Lung (tissue), 11 donors: ENCODE measurements at regions not wholly inside any gene's neighbourhood (a gene's known extent, or its start where the extent isn't known, plus 50 kb on each side); places are given as distances from the start of the nearest gene placed in this dataset.
A peak's percentile ranks its signal among the peaks of the same experiment; 100 is the strongest.

Experiments
- ATAC-seq: fragments of 200-7000 bp; cut with Tn5 transposase; one replicate; pipeline ENCODE4 v1.9.1; 2020; ENCODE audit warnings: moderate number of reproducible peaks; ENCODE audit not compliant: insufficient read depth, low FRiP score
- DNase-seq, 3 donors: peaks; one replicate each; pipeline ENCODE4 v3.0.0-alpha.2; 2013 to 2017
- H3K27ac ChIP-seq, 2 donors: one replicate each; pipeline ENCODE4 v1.5.1; 2013; ENCODE audit warnings: mild to moderate bottlenecking in 2 of 2, moderate library complexity in 2 of 2, control low read depth in 1 of 2, inconsistent platforms in 1 of 2, low read depth in 1 of 2, low read length in 1 of 2
- H3K27me3 ChIP-seq, 3 donors: one replicate each; pipeline ENCODE4 v1.5.1; 2013; ENCODE audit warnings: low read length in 2 of 3; ENCODE audit not compliant: control insufficient read depth in 3 of 3, insufficient read depth in 3 of 3
- H3K36me3 ChIP-seq, 4 donors: one replicate each; pipeline ENCODE4 v1.5.1; 2013; ENCODE audit warnings: low read length in 4 of 4, mild to moderate bottlenecking in 1 of 4, moderate library complexity in 1 of 4; ENCODE audit not compliant: control insufficient read depth in 4 of 4, insufficient read depth in 4 of 4
- H3K4me1 ChIP-seq, 5 donors: one replicate each; pipeline ENCODE4 v1.5.1; 2013; ENCODE audit warnings: low read length in 5 of 5, mild to moderate bottlenecking in 2 of 5, moderate library complexity in 1 of 5; ENCODE audit not compliant: control insufficient read depth in 5 of 5, insufficient read depth in 5 of 5
- H3K4me3 ChIP-seq: one replicate; pipeline ENCODE4 v1.5.1; 2013; ENCODE audit warnings: mild to moderate bottlenecking, control low read depth, moderate library complexity
- H3K9ac ChIP-seq, 2 donors: one replicate each; pipeline ENCODE4 v1.5.1; 2013; ENCODE audit warnings: low read length in 2 of 2, control low read depth in 1 of 2; ENCODE audit not compliant: insufficient read depth in 1 of 2
- H3K9me3 ChIP-seq, 4 donors: one replicate each; pipeline ENCODE4 v1.5.1; 2013; ENCODE audit warnings: low read length in 3 of 4, mild to moderate bottlenecking in 1 of 4, moderate library complexity in 1 of 4; ENCODE audit not compliant: control insufficient read depth in 4 of 4, insufficient read depth in 3 of 4
- WGBS, 2 donors: extraction: QIAGEN DNeasy Blood & Tissue Kit; methylation state at CpG; one replicate each; pipeline ENCODE4 v1.1.7; 2013; 5-methylcytosine and 5-hydroxymethylcytosine counted together
- TF ChIP-seq, protein P1 (sequence below): IDR thresholded peaks from 2 replicates; pipeline ENCODE4 v1.5.1; 2012; ENCODE audit warnings: mild to moderate bottlenecking; ENCODE audit errors: control extremely low read depth, extremely low read depth
- donor health status: control.
- donor health status: control.
- donor health status: Bipolar disorder and iron deficiency.
- donor health status: healthy.
- donor health status: DM: yes; HTN: yes; CAD: no.

GRCh38 chr15:62301993-62302675 is 137.0 kb upstream of the C2CD4B start:
- peaks cover 0 to 2% (median 0%) of the 10 kb centered on the region in 4 donors for H3K9me3 ChIP-seq
- ATAC-seq = peak; percentile 60
- H3K36me3 ChIP-seq = no peaks in the 10 kb centered on the region
- TF ChIP-seq, protein P1, sequence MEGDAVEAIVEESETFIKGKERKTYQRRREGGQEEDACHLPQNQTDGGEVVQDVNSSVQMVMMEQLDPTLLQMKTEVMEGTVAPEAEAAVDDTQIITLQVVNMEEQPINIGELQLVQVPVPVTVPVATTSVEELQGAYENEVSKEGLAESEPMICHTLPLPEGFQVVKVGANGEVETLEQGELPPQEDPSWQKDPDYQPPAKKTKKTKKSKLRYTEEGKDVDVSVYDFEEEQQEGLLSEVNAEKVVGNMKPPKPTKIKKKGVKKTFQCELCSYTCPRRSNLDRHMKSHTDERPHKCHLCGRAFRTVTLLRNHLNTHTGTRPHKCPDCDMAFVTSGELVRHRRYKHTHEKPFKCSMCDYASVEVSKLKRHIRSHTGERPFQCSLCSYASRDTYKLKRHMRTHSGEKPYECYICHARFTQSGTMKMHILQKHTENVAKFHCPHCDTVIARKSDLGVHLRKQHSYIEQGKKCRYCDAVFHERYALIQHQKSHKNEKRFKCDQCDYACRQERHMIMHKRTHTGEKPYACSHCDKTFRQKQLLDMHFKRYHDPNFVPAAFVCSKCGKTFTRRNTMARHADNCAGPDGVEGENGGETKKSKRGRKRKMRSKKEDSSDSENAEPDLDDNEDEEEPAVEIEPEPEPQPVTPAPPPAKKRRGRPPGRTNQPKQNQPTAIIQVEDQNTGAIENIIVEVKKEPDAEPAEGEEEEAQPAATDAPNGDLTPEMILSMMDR = no peak
- no peak overlapping the region for H3K9ac ChIP-seq
- no peak overlapping the region for H3K27ac ChIP-seq
- DNase-seq = peak in 2 of 3 donors; percentile 61 to 83
- H3K27me3 ChIP-seq = no peaks in the 10 kb centered on the region
- H3K4me3 ChIP-seq = no peak overlapping the region
- H3K4me1 ChIP-seq = peaks cover 0 to 8% (median 4%) of the 10 kb centered on the region in 5 donors
- WGBS, 2 donors = 57 to 84% methylated on average over 3 of the region's 3 CpGs

DNA sequence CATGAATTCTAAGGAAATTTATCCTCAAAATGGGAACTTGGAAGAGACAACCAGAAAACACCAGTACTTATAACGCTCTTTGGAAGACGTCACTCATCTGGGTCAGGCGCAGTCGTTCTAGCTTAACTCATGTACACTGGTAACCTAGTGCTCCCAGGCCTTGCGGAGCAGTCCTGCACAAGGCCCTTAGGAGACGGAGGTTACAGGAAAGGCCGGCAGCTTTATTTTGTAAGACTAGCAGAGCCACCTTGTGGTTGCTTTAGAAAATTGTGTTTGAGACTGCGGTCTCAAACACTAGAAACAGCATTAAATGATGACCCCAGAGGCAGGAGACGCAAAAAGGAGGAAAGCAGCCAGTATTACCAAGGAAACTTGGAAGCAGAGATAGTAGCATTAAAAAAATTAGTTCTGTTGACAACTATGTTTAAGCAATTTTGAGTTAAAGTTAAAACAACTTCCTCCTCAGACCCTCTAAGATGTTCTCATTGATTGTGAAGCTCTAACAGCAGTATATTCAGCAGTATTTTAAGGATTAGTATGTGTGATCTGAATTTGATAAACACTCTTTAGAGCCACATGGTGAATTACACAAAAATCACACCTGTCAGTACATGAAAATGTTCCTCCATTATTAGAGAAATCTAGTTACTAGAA is 141.9 kb upstream of the C2CD4B start:
- WGBS, 2 donors = 20 to 27% methylated on average over 9 of the region's 9 CpGs
- Histone ChIP-seq H3K4me3 (no peak overlapping the region), H3K27me3 (no peaks in the 10 kb centered on the region), H3K4me1 (peaks cover 0 to 4% (median 2%) of the 10 kb centered on the region in 5 donors), H3K9me3 (no peaks in the 10 kb centered on the region), H3K27ac (no peak overlapping the region), H3K36me3 (no peaks in the 10 kb centered on the region), H3K9ac (no peak overlapping the region)
- TF ChIP-seq, protein P1 = peak; percentile 47
- DNase-seq = peak; percentile 52 to 83 (median 76)
- ATAC-seq = no peak

DNA sequence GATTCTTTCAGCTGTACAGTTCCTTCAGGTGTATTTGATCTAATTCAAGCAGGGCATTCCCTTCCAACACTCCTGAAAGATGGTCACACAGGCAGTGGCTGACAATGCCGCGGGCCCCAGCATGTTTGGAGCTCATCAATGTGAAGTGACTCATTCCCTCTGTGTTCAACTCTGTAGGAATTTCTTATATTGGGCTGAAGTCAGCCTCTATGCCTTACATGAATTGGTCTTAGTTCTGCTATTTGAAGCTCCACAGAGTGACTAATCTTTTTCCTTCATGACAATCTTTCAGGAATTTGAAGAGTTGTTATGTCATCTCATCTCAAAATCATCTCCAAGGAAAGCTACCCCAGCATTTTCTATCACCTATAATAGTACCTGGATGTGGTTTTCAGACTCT is 142.5 kb upstream of the C2CD4B start:
- TF ChIP-seq, protein P1 = no peak
- ATAC-seq (no peak), DNase-seq (no peak)

More for the DNA sequence above, 142.5 kb upstream of the C2CD4B start:
- Histone ChIP-seq H3K27me3 (no peaks in the 10 kb centered on the region), H3K9me3 (no peaks in the 10 kb centered on the region), H3K36me3 (no peaks in the 10 kb centered on the region), H3K27ac (no peak overlapping the region), H3K4me3 (no peak overlapping the region), H3K4me1 (peaks cover 0 to 3% (median 0%) of the 10 kb centered on the region in 5 donors), H3K9ac (no peak overlapping the region)
- WGBS, 2 donors = 94 to 97% methylated on average over 2 of the region's 2 CpGs
